ENCODE measurements at regions not wholly inside any gene's neighbourhood (a gene's known extent, or its start where the extent isn't known, plus 50 kb on each side); places are given as distances from the start of the nearest gene placed in this dataset.

DNA sequence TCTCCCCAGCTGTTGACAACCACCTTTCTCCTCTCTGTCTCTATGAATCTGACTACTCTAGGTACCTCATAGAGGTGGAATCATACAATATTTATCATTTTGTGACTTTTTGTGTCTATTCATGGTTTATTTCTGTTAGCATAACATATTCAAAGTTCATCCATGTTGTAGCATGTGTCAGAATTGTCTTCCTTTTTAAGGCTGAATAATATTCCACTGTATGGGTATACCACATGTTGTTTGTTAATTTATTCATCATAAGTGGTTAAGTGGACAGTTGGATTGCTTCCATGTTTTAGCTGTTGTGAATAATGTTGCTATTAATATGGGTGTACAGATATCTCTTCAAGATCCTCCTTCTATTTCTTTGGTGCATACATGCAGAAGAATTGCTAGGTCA, 69.9 kb upstream of the COMTD1 start:
- no peak for DNase-seq (ENCODE audit: low read depth)
- TF ChIP-seq, protein P1, sequence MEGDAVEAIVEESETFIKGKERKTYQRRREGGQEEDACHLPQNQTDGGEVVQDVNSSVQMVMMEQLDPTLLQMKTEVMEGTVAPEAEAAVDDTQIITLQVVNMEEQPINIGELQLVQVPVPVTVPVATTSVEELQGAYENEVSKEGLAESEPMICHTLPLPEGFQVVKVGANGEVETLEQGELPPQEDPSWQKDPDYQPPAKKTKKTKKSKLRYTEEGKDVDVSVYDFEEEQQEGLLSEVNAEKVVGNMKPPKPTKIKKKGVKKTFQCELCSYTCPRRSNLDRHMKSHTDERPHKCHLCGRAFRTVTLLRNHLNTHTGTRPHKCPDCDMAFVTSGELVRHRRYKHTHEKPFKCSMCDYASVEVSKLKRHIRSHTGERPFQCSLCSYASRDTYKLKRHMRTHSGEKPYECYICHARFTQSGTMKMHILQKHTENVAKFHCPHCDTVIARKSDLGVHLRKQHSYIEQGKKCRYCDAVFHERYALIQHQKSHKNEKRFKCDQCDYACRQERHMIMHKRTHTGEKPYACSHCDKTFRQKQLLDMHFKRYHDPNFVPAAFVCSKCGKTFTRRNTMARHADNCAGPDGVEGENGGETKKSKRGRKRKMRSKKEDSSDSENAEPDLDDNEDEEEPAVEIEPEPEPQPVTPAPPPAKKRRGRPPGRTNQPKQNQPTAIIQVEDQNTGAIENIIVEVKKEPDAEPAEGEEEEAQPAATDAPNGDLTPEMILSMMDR (IDR thresholded peaks at IDR 0.05; ENCODE audit: control insufficient read depth, extremely low read depth, insufficient read depth): no peak
- H3K4me3 ChIP-seq (ENCODE audit: low read depth, low read length): no peak overlapping the region

GRCh38 chr10:75304741-75305390, 69.1 kb upstream of the COMTD1 start:
- TF ChIP-seq, protein P1 (IDR thresholded peaks at IDR 0.05; ENCODE audit: control insufficient read depth, extremely low read depth, insufficient read depth): no peak
- no peak for DNase-seq (ENCODE audit: low read depth)
- no peak overlapping the region for H3K4me3 ChIP-seq (ENCODE audit: low read depth, low read length)

GRCh38 chr10:75304313-75304712, 68.6 kb upstream of the COMTD1 start:
- TF ChIP-seq, protein P1 (IDR thresholded peaks at IDR 0.05; ENCODE audit: control insufficient read depth, extremely low read depth, insufficient read depth): no peak
- DNase-seq (ENCODE audit: low read depth): no peak
- H3K4me3 ChIP-seq (ENCODE audit: low read depth, low read length): no peak overlapping the region

- TF ChIP-seq, protein P1 (IDR thresholded peaks at IDR 0.05; ENCODE audit: control insufficient read depth, extremely low read depth, insufficient read depth): no peak
- no peak overlapping the region for H3K4me3 ChIP-seq (ENCODE audit: low read depth, low read length)
- no peak for DNase-seq (ENCODE audit: low read depth)
Measured at GRCh38 chr10:75303045-75303777, 67.5 kb upstream of the COMTD1 start.

DNA sequence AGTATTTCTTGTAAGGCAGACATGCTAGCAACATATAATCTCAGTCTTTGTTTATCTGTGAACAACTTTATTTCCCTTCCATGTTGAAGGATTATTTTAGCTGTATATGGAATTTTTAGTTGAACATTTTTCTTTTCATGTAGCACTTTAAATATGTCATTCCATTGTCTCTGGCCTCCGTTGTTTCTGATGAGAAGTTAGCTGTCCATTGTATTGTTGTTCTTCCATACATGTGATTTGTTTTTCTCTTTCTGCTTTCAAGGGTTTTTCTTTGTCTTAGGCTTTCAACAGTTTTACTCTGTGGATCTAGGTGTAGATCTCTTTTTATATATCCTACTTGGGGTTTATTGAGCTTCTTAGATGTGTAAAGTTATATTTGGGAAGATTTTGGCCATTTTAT, 66.3 kb upstream of the COMTD1 start:
- TF ChIP-seq, protein P1 (IDR thresholded peaks at IDR 0.05; ENCODE audit: control insufficient read depth, extremely low read depth, insufficient read depth): no peak
- no peak overlapping the region for H3K4me3 ChIP-seq (ENCODE audit: low read depth, low read length)
- no peak for DNase-seq (ENCODE audit: low read depth)

- TF ChIP-seq, protein P1 (IDR thresholded peaks at IDR 0.05; ENCODE audit: control insufficient read depth, extremely low read depth, insufficient read depth): no peak
- H3K4me3 ChIP-seq (ENCODE audit: low read depth, low read length): no peak overlapping the region
- DNase-seq (ENCODE audit: low read depth): no peak
Measured at GRCh38 chr10:75297021-75297599, 61.4 kb upstream of the COMTD1 start.

Measured in LNCaP clone FGC (cell line).